ENCODE measurements at regions not wholly inside any gene's neighbourhood (a gene's known extent, or its start where the extent isn't known, plus 50 kb on each side); places are given as distances from the start of the nearest gene placed in this dataset.

DNA sequence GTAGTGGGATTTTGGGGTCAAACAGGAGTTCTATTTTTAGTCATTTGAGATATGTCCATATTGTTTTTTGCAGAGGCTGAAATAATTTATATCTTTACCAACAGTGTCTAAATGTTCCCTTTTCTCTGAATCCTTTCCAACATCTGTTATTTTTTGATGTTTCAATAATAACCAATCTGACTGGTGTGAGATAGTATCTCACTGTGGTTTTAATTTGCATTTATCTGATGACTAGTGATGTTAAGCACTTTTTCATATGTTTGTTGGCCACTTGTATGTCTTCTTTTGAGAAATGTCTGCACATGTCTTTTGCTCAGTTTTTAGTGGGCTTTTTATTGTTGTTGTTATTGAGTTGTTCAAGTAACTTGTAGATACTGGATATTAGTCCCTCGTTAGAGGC is 1325.0 kb downstream of the BRINP3 start:
- TF ChIP-seq, protein P1, sequence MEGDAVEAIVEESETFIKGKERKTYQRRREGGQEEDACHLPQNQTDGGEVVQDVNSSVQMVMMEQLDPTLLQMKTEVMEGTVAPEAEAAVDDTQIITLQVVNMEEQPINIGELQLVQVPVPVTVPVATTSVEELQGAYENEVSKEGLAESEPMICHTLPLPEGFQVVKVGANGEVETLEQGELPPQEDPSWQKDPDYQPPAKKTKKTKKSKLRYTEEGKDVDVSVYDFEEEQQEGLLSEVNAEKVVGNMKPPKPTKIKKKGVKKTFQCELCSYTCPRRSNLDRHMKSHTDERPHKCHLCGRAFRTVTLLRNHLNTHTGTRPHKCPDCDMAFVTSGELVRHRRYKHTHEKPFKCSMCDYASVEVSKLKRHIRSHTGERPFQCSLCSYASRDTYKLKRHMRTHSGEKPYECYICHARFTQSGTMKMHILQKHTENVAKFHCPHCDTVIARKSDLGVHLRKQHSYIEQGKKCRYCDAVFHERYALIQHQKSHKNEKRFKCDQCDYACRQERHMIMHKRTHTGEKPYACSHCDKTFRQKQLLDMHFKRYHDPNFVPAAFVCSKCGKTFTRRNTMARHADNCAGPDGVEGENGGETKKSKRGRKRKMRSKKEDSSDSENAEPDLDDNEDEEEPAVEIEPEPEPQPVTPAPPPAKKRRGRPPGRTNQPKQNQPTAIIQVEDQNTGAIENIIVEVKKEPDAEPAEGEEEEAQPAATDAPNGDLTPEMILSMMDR (IDR thresholded peaks at IDR 0.05; ENCODE audit: low read length) = no peak
- TF ChIP-seq EZH2phosphoT487 (IDR thresholded peaks at IDR 0.05; ENCODE audit: low read length) = no peak

Data from MM.1S (cell line).